ENCODE measurements at regions not wholly inside any gene's neighbourhood (a gene's known extent, or its start where the extent isn't known, plus 50 kb on each side); places are given as distances from the start of the nearest gene placed in this dataset.
"Not testable (repeated sequence)": the region's sequence is repeated elsewhere in the genome, so short reads cannot be mapped to it uniquely, and the experiment has no call there.

- no peak for DNase-seq
- Histone ChIP-seq H3K36me3 (no peaks in the 10 kb centered on the region), H3K4me1 (no peaks in the 10 kb centered on the region), H3K27me3 (ENCODE audit: low read depth) (no peaks in the 10 kb centered on the region), H3K27ac (replicated peaks) (no peak overlapping the region), H3K9me3 (replicated peaks) (peaks cover 22% of the 10 kb centered on the region), H3K4me3 (no peak overlapping the region)
- intact Hi-C loops (cut with micrococcal nuclease) = no loop called here
- no peak for TF ChIP-seq CTCF (IDR thresholded peaks at IDR 0.05; ENCODE audit: borderline replicate concordance)
Observed at GRCh38 chr13:68897331-68897928, 1210.2 kb upstream of the ATXN8OS start.

- DNase-seq = no peak
- Histone ChIP-seq H3K27ac (replicated peaks) (no peak overlapping the region), H3K4me1 (no peaks in the 10 kb centered on the region), H3K27me3 (ENCODE audit: low read depth) (no peaks in the 10 kb centered on the region), H3K9me3 (replicated peaks) (peaks cover 22% of the 10 kb centered on the region), H3K4me3 (no peak overlapping the region), H3K36me3 (no peaks in the 10 kb centered on the region)
- intact Hi-C loops (cut with micrococcal nuclease) = no loop called here
- TF ChIP-seq CTCF (IDR thresholded peaks at IDR 0.05; ENCODE audit: borderline replicate concordance) = no peak
Observed at GRCh38 chr13:68895696-68896095, 1211.9 kb upstream of the ATXN8OS start.

GRCh38 chr13:68893721-68894120 is 1213.9 kb upstream of the ATXN8OS start:
- H3K36me3 ChIP-seq; H3K4me3 ChIP-seq; intact Hi-C loops (cut with micrococcal nuclease); DNase-seq; H3K4me1 ChIP-seq; H3K27me3 ChIP-seq (ENCODE audit: low read depth); H3K27ac ChIP-seq (replicated peaks): not testable (repeated sequence)
- H3K9me3 ChIP-seq (replicated peaks) = peaks cover 12% of the 10 kb centered on the region

- H3K27me3 ChIP-seq (ENCODE audit: low read depth); H3K4me1 ChIP-seq; H3K36me3 ChIP-seq; H3K9me3 ChIP-seq (replicated peaks); DNase-seq; H3K27ac ChIP-seq (replicated peaks); intact Hi-C loops (cut with micrococcal nuclease); H3K4me3 ChIP-seq: not testable (repeated sequence)
Observed at GRCh38 chr13:68892596-68892995, 1215.0 kb upstream of the ATXN8OS start.

- H3K9me3 ChIP-seq (replicated peaks); H3K36me3 ChIP-seq; H3K4me3 ChIP-seq; DNase-seq; H3K27me3 ChIP-seq (ENCODE audit: low read depth); H3K4me1 ChIP-seq; H3K27ac ChIP-seq (replicated peaks); intact Hi-C loops (cut with micrococcal nuclease): not testable (repeated sequence)
Observed at GRCh38 chr13:68890101-68890500, 1217.5 kb upstream of the ATXN8OS start.

GRCh38 chr13:68888832-68889231 is 1218.8 kb upstream of the ATXN8OS start:
- H3K9me3 ChIP-seq (replicated peaks) = no peaks in the 10 kb centered on the region
- no peak for TF ChIP-seq CTCF (IDR thresholded peaks at IDR 0.05; ENCODE audit: borderline replicate concordance)
- no peaks in the 10 kb centered on the region for H3K36me3 ChIP-seq
- no peaks in the 10 kb centered on the region for H3K27me3 ChIP-seq (ENCODE audit: low read depth)
- intact Hi-C loops (cut with micrococcal nuclease) = no loop called here
- H3K4me1 ChIP-seq = no peaks in the 10 kb centered on the region
- no peak overlapping the region for H3K4me3 ChIP-seq
- H3K27ac ChIP-seq (replicated peaks) = no peak overlapping the region
- no peak for DNase-seq

GRCh38 chr13:68872338-68872737 is 1235.3 kb upstream of the ATXN8OS start:
- H3K9me3 ChIP-seq (replicated peaks) = peaks cover 6% of the 10 kb centered on the region
- no peak for TF ChIP-seq CTCF (IDR thresholded peaks at IDR 0.05; ENCODE audit: borderline replicate concordance)
- DNase-seq = no peak
- no peak overlapping the region for H3K4me3 ChIP-seq
- intact Hi-C loops (cut with micrococcal nuclease) = no loop called here
- H3K36me3 ChIP-seq = no peaks in the 10 kb centered on the region
- H3K27ac ChIP-seq (replicated peaks) = no peak overlapping the region
- no peaks in the 10 kb centered on the region for H3K27me3 ChIP-seq (ENCODE audit: low read depth)
- no peaks in the 10 kb centered on the region for H3K4me1 ChIP-seq
